Central memory CD8-positive, alpha-beta T cell (primary cell): ENCODE measurements at regions not wholly inside any gene's neighbourhood (a gene's known extent, or its start where the extent isn't known, plus 50 kb on each side); places are given as distances from the start of the nearest gene placed in this dataset.

Source experiments
- ATAC-seq: fragments of 150-1000 bp; cut with Tn5 transposase; replicated peaks from 2 replicates; pipeline ENCODE4 v1.10.0; 2022; ENCODE audit warnings: mild to moderate bottlenecking, moderate FRiP score, moderate number of reproducible peaks; ENCODE audit not compliant: poor library complexity, severe bottlenecking; ENCODE audit errors: extremely low read depth
- DNase-seq, 2 donors: peaks; one replicate each; pipeline ENCODE4 v3.0.0; 2021; ENCODE audit warnings: low spot score in 2 of 2
- H3K27ac Mint-ChIP-seq: one replicate; pipeline ENCODE4 v1.8.0; 2022; ENCODE audit warnings: low read depth, mild to moderate bottlenecking, moderate library complexity, mixed read lengths
- H3K27me3 Mint-ChIP-seq: one replicate; pipeline ENCODE4 v1.8.0; 2022; ENCODE audit warnings: mixed read lengths
- H3K36me3 Mint-ChIP-seq: one replicate; pipeline ENCODE4 v1.8.0; 2022; ENCODE audit warnings: mild to moderate bottlenecking, moderate library complexity, mixed read lengths; ENCODE audit not compliant: insufficient read depth
- H3K4me1 Mint-ChIP-seq: one replicate; pipeline ENCODE4 v1.8.0; 2022; ENCODE audit warnings: mixed read lengths
- H3K4me3 Mint-ChIP-seq: one replicate; pipeline ENCODE4 v1.8.0; 2022; ENCODE audit warnings: mild to moderate bottlenecking, moderate library complexity, mixed read lengths
- H3K9me3 Mint-ChIP-seq: one replicate; pipeline ENCODE4 v1.8.0; 2022; ENCODE audit warnings: mixed read lengths

- Mint-ChIP-seq H3K4me1 (no peaks in the 10 kb centered on the region), H3K9me3 (peaks cover 8% of the 10 kb centered on the region), H3K27ac (no peak overlapping the region), H3K27me3 (peaks cover 46% of the 10 kb centered on the region), H3K4me3 (no peak overlapping the region), H3K36me3 (peaks cover 2% of the 10 kb centered on the region)
- DNase-seq (no peak), ATAC-seq (no peak)
Observed at GRCh38 chr14:51498411-51499227, 153.1 kb upstream of the FRMD6 start.

- Mint-ChIP-seq H3K27ac (no peak overlapping the region), H3K4me3 (no peak overlapping the region), H3K9me3 (peaks cover 8% of the 10 kb centered on the region), H3K27me3 (peaks cover 40% of the 10 kb centered on the region), H3K4me1 (no peaks in the 10 kb centered on the region), H3K36me3 (peaks cover 2% of the 10 kb centered on the region)
- ATAC-seq (no peak), DNase-seq (no peak)
Observed at GRCh38 chr14:51500776-51501175, 150.9 kb upstream of the FRMD6 start.

- no peak for ATAC-seq
- Mint-ChIP-seq H3K27ac (no peak overlapping the region), H3K27me3 (peaks cover 49% of the 10 kb centered on the region), H3K9me3 (peaks cover 8% of the 10 kb centered on the region), H3K4me1 (no peaks in the 10 kb centered on the region), H3K4me3 (no peak overlapping the region), H3K36me3 (peaks cover 2% of the 10 kb centered on the region)
- DNase-seq: no peak
Observed at GRCh38 chr14:51501746-51502145, 150.0 kb upstream of the FRMD6 start.

- peaks cover 8% of the 10 kb centered on the region for H3K9me3 Mint-ChIP-seq
- H3K4me3 Mint-ChIP-seq: no peak overlapping the region
- H3K27ac Mint-ChIP-seq: no peak overlapping the region
- peaks cover 57% of the 10 kb centered on the region for H3K27me3 Mint-ChIP-seq
- no peak for DNase-seq
- no peaks in the 10 kb centered on the region for H3K4me1 Mint-ChIP-seq
- H3K36me3 Mint-ChIP-seq: peaks cover 2% of the 10 kb centered on the region
- no peak for ATAC-seq
Observed at GRCh38 chr14:51504669-51505068, 147.0 kb upstream of the FRMD6 start.

- peaks cover 4% of the 10 kb centered on the region for H3K9me3 Mint-ChIP-seq
- no peak overlapping the region for H3K27ac Mint-ChIP-seq
- peaks cover 59% of the 10 kb centered on the region for H3K27me3 Mint-ChIP-seq
- H3K4me3 Mint-ChIP-seq: no peak overlapping the region
- H3K4me1 Mint-ChIP-seq: no peaks in the 10 kb centered on the region
- ATAC-seq (no peak), DNase-seq (no peak)
- H3K36me3 Mint-ChIP-seq: no peaks in the 10 kb centered on the region
Observed at GRCh38 chr14:51507511-51507905, 144.2 kb upstream of the FRMD6 start.

GRCh38 chr14:51507906-51508511 is 143.7 kb upstream of the FRMD6 start:
- Mint-ChIP-seq H3K27ac (no peak overlapping the region), H3K27me3 (peaks cover 54% of the 10 kb centered on the region), H3K4me3 (no peak overlapping the region), H3K36me3 (no peaks in the 10 kb centered on the region), H3K4me1 (no peaks in the 10 kb centered on the region), H3K9me3 (no peaks in the 10 kb centered on the region)
- ATAC-seq: no peak
- DNase-seq: no peak

GRCh38 chr14:51511265-51511664 is 140.4 kb upstream of the FRMD6 start:
- DNase-seq (no peak), ATAC-seq (no peak)
- H3K4me1 Mint-ChIP-seq: no peaks in the 10 kb centered on the region
- peaks cover 56% of the 10 kb centered on the region for H3K27me3 Mint-ChIP-seq
- no peaks in the 10 kb centered on the region for H3K36me3 Mint-ChIP-seq
- no peak overlapping the region for H3K4me3 Mint-ChIP-seq
- H3K9me3 Mint-ChIP-seq: no peaks in the 10 kb centered on the region
- H3K27ac Mint-ChIP-seq: no peak overlapping the region

- DNase-seq (no peak), ATAC-seq (no peak)
- Mint-ChIP-seq H3K4me1 (no peaks in the 10 kb centered on the region), H3K27ac (no peak overlapping the region), H3K4me3 (no peak overlapping the region), H3K36me3 (no peaks in the 10 kb centered on the region), H3K27me3 (peaks cover 55% of the 10 kb centered on the region), H3K9me3 (no peaks in the 10 kb centered on the region)
Observed at GRCh38 chr14:51512316-51512715, 139.4 kb upstream of the FRMD6 start.

- Mint-ChIP-seq H3K9me3 (no peaks in the 10 kb centered on the region), H3K27me3 (peaks cover 59% of the 10 kb centered on the region), H3K4me1 (no peaks in the 10 kb centered on the region), H3K27ac (no peak overlapping the region), H3K4me3 (no peak overlapping the region), H3K36me3 (no peaks in the 10 kb centered on the region)
- no peak for ATAC-seq
- no peak for DNase-seq
Observed at GRCh38 chr14:51513281-51513680, 138.4 kb upstream of the FRMD6 start.

- Mint-ChIP-seq H3K36me3 (no peaks in the 10 kb centered on the region), H3K4me1 (no peaks in the 10 kb centered on the region), H3K4me3 (no peak overlapping the region), H3K27ac (no peak overlapping the region), H3K9me3 (no peaks in the 10 kb centered on the region), H3K27me3 (peaks cover 55% of the 10 kb centered on the region)
- ATAC-seq (no peak), DNase-seq (no peak)
Observed at GRCh38 chr14:51513933-51514332, 137.8 kb upstream of the FRMD6 start.

GRCh38 chr14:51515611-51516010 is 136.1 kb upstream of the FRMD6 start:
- Mint-ChIP-seq H3K4me1 (no peaks in the 10 kb centered on the region), H3K9me3 (no peaks in the 10 kb centered on the region), H3K27ac (no peak overlapping the region), H3K4me3 (no peak overlapping the region), H3K27me3 (peaks cover 53% of the 10 kb centered on the region), H3K36me3 (no peaks in the 10 kb centered on the region)
- ATAC-seq (no peak), DNase-seq (no peak)

- no peak overlapping the region for H3K4me3 Mint-ChIP-seq
- H3K9me3 Mint-ChIP-seq: no peaks in the 10 kb centered on the region
- H3K27ac Mint-ChIP-seq: no peak overlapping the region
- H3K27me3 Mint-ChIP-seq: peaks cover 42% of the 10 kb centered on the region
- no peaks in the 10 kb centered on the region for H3K36me3 Mint-ChIP-seq
- H3K4me1 Mint-ChIP-seq: no peaks in the 10 kb centered on the region
- no peak for ATAC-seq
- DNase-seq: no peak
Observed at GRCh38 chr14:51516706-51517395, 134.9 kb upstream of the FRMD6 start.

GRCh38 chr14:51518280-51518679 is 133.4 kb upstream of the FRMD6 start:
- DNase-seq (no peak), ATAC-seq (no peak)
- no peak overlapping the region for H3K4me3 Mint-ChIP-seq
- no peaks in the 10 kb centered on the region for H3K9me3 Mint-ChIP-seq
- H3K27ac Mint-ChIP-seq: no peak overlapping the region
- no peaks in the 10 kb centered on the region for H3K36me3 Mint-ChIP-seq
- peaks cover 41% of the 10 kb centered on the region for H3K27me3 Mint-ChIP-seq
- H3K4me1 Mint-ChIP-seq: no peaks in the 10 kb centered on the region
